GM18870 (cell line): ENCODE measurements at regions not wholly inside any gene's neighbourhood (a gene's known extent, or its start where the extent isn't known, plus 50 kb on each side); places are given as distances from the start of the nearest gene placed in this dataset.

Experiments used
- ATAC-seq: cut with Tn5 transposase; IDR thresholded peaks from one replicate; pipeline ENCODE4 v1.9.1; 2021; ENCODE audit warnings: moderate library complexity; ENCODE audit not compliant: unreplicated experiment

- ATAC-seq, result no peak
Measured at GRCh38 chr4:15226203-15226602, 201.6 kb upstream of the C1QTNF7 start.

- ATAC-seq, result peak; percentile 81
Measured at GRCh38 chr4:15231265-15232091, 196.4 kb upstream of the C1QTNF7 start.

- no peak for ATAC-seq
Measured at GRCh38 chr4:15232366-15233263, 195.2 kb upstream of the C1QTNF7 start.

- no peak for ATAC-seq
Measured at GRCh38 chr4:15233264-15233597, 194.6 kb upstream of the C1QTNF7 start.

- no peak for ATAC-seq
Measured at GRCh38 chr4:15233626-15234025, 194.2 kb upstream of the C1QTNF7 start.

- no peak for ATAC-seq
Measured at GRCh38 chr4:15234116-15234855, 193.5 kb upstream of the C1QTNF7 start.

- no peak for ATAC-seq
Measured at GRCh38 chr4:15234856-15235126, 193.0 kb upstream of the C1QTNF7 start.

- ATAC-seq, result no peak
Measured at GRCh38 chr4:15235135-15235534, 192.7 kb upstream of the C1QTNF7 start.

GRCh38 chr4:15237648-15238230, 190.1 kb upstream of the C1QTNF7 start:
- ATAC-seq, result no peak

- no peak for ATAC-seq
Measured at GRCh38 chr4:15238720-15239119, 189.1 kb upstream of the C1QTNF7 start.

GRCh38 chr4:15239866-15240265, 188.0 kb upstream of the C1QTNF7 start:
- ATAC-seq, result no peak

GRCh38 chr4:15240764-15241163, 187.1 kb upstream of the C1QTNF7 start:
- ATAC-seq, result no peak

GRCh38 chr4:15242021-15242420, 185.8 kb upstream of the C1QTNF7 start:
- ATAC-seq, result no peak

- no peak for ATAC-seq
Measured at GRCh38 chr4:15244354-15244753, 183.5 kb upstream of the C1QTNF7 start.

GRCh38 chr4:15245006-15245530, 182.8 kb upstream of the C1QTNF7 start:
- ATAC-seq, result no peak

GRCh38 chr4:15250021-15250441, 177.8 kb upstream of the C1QTNF7 start:
- no peak for ATAC-seq

- ATAC-seq, result peak; percentile 95
Measured at GRCh38 chr4:15253349-15253748, 174.5 kb upstream of the C1QTNF7 start.

GRCh38 chr4:15254236-15254880, 173.5 kb upstream of the C1QTNF7 start:
- ATAC-seq, result no peak

GRCh38 chr4:15255537-15255936, 172.3 kb upstream of the C1QTNF7 start:
- no peak for ATAC-seq

- no peak for ATAC-seq
Measured at GRCh38 chr4:15260758-15261157, 167.1 kb upstream of the C1QTNF7 start.
